Tibial nerve (tissue), 4 donors: ENCODE measurements at regions not wholly inside any gene's neighbourhood (a gene's known extent, or its start where the extent isn't known, plus 50 kb on each side); places are given as distances from the start of the nearest gene placed in this dataset.

Experiments used
- DNase-seq, 2 donors: peaks; one replicate each; pipeline ENCODE4 v3.0.0-alpha.2; 2019; ENCODE audit warnings: low spot score in 2 of 2
- H3K27ac ChIP-seq, 4 donors: fragments of 200-600 bp; sonication (generic) in 3 of 4; one replicate each; pipeline ENCODE4 v1.5.1; 2017 to 2019; ENCODE audit warnings: mild to moderate bottlenecking in 1 of 4
- H3K27me3 ChIP-seq, 2 donors: fragments of 200-600 bp; sonication (generic) in 1 of 2; one replicate each; pipeline versions ENCODE4 v1.5.1 to v1.6.0; 2017 to 2019
- H3K36me3 ChIP-seq, 3 donors: fragments of 200-600 bp; sonication (generic); one replicate each; pipeline ENCODE4 v1.5.1; 2018 to 2019
- H3K4me1 ChIP-seq, 4 donors: fragments of 200-600 bp; sonication (generic) in 3 of 4; one replicate each; pipeline ENCODE4 v1.5.1; 2017 to 2019
- H3K4me3 ChIP-seq, 4 donors: fragments of 200-600 bp; sonication (generic) in 3 of 4; one replicate each; pipeline ENCODE4 v1.5.1; 2017 to 2019; ENCODE audit warnings: mild to moderate bottlenecking in 1 of 4, moderate library complexity in 1 of 4
- H3K9me3 ChIP-seq, 4 donors: fragments of 200-600 bp; sonication (generic) in 3 of 4; one replicate each; pipeline ENCODE4 v1.5.1; 2017 to 2019
- EP300 ChIP-seq, 2 donors: sonication (generic); formaldehyde crosslinking; IDR thresholded peaks; one replicate each; pipeline ENCODE4 v1.6.1; 2017; ENCODE audit warnings: antibody characterized with exemption in 2 of 2, mild to moderate bottlenecking in 1 of 2
- POLR2A ChIP-seq, 2 donors: fragments of 450-650 bp; IDR thresholded peaks; one replicate each; pipeline ENCODE4 v1.6.1; 2017; ENCODE audit warnings: antibody characterized with exemption in 2 of 2, mild to moderate bottlenecking in 2 of 2, moderate library complexity in 2 of 2
- WGBS, 2 donors: methylation state at CpG; one replicate each; pipeline ENCODE4 v1.1.5; 2018; 5-methylcytosine and 5-hydroxymethylcytosine counted together
- TF ChIP-seq, protein P1 (sequence below), 5 experiments: fragments of 200-600 bp in 3 of 5; fragments of 450-650 bp in 2 of 5; sonication (generic) in 3 of 5; IDR thresholded peaks; one replicate each; pipeline ENCODE4 v1.5.1; 2016 to 2019; ENCODE audit warnings: antibody characterized with exemption in 5 of 5, mild to moderate bottlenecking in 3 of 5, moderate library complexity in 2 of 5

DNA sequence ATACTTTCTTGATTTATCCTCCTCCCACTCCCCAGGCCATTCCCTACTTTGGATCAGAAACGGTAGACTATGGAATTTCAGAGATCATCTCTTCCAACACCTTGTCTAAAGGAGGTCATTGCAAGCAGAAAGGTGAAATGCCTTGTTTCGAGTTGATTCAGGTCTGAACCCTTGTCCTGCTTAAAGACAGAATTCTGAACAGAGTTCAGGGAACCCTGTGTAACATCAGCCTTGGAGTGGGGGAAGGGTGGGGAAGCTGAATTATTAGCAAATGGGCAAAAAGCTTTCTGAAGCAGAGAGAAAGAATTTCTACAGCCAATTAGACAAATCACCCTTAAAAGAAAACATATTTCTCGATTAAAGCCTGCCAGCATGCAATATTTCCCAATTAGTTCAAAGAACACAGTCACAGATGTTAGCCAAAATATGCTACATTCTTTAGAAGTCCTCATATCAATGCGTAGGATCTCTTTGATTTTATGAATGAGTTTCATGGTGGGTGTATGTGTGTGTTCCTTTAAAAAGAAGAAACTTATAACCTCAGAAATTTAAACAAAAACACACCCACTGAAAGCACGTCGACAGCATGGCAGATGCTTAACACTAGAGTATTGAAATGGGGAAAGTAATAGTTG, 353.1 kb downstream of the RND3 start:
- 53 to 57% methylated on average over 6 of the region's 6 CpGs for WGBS, 2 donors
- no peaks in the 10 kb centered on the region for H3K4me1 ChIP-seq
- H3K9me3 ChIP-seq, result no peaks in the 10 kb centered on the region
- DNase-seq, result no peak
- H3K4me3 ChIP-seq, result no peak overlapping the region
- H3K36me3 ChIP-seq, result no peaks in the 10 kb centered on the region
- no peak overlapping the region for H3K27ac ChIP-seq
- H3K27me3 ChIP-seq, result no peaks in the 10 kb centered on the region
- TF ChIP-seq, protein P1, sequence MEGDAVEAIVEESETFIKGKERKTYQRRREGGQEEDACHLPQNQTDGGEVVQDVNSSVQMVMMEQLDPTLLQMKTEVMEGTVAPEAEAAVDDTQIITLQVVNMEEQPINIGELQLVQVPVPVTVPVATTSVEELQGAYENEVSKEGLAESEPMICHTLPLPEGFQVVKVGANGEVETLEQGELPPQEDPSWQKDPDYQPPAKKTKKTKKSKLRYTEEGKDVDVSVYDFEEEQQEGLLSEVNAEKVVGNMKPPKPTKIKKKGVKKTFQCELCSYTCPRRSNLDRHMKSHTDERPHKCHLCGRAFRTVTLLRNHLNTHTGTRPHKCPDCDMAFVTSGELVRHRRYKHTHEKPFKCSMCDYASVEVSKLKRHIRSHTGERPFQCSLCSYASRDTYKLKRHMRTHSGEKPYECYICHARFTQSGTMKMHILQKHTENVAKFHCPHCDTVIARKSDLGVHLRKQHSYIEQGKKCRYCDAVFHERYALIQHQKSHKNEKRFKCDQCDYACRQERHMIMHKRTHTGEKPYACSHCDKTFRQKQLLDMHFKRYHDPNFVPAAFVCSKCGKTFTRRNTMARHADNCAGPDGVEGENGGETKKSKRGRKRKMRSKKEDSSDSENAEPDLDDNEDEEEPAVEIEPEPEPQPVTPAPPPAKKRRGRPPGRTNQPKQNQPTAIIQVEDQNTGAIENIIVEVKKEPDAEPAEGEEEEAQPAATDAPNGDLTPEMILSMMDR (IDR thresholded peaks at IDR 0.05), result no peak
- TF ChIP-seq POLR2A (IDR thresholded peaks at IDR 0.05) (no peak), EP300 (IDR thresholded peaks at IDR 0.05) (no peak)

DNA sequence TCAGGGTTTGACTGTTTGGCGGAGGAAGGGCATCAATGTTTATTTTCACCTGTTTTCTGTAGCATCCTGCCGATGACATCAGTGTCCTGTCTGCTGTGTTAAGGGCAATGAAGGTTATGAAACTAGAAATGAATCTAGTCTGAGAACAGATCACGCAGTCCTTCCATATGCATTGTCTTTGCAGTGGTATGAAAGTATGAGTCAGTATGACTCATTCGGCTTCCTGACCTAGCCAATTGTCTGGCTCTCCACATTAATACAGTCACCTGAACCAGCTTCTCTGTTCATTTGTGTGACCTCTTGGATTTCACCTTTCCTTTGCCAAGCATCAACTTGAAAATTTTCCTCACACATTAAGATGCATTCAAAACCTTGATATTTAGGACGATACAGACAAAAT, 353.8 kb downstream of the RND3 start:
- Histone ChIP-seq H3K36me3 (no peaks in the 10 kb centered on the region), H3K4me1 (no peaks in the 10 kb centered on the region), H3K4me3 (no peak overlapping the region), H3K27ac (no peak overlapping the region), H3K9me3 (no peaks in the 10 kb centered on the region), H3K27me3 (no peaks in the 10 kb centered on the region)
- no peak for DNase-seq
- 79 to 84% methylated on average over 5 of the region's 5 CpGs for WGBS, 2 donors
- no peak for TF ChIP-seq POLR2A (IDR thresholded peaks at IDR 0.05)
- TF ChIP-seq, protein P1 (IDR thresholded peaks at IDR 0.05), result no peak
- TF ChIP-seq EP300 (IDR thresholded peaks at IDR 0.05), result peak in 1 of 2 donors; percentile 47

DNA sequence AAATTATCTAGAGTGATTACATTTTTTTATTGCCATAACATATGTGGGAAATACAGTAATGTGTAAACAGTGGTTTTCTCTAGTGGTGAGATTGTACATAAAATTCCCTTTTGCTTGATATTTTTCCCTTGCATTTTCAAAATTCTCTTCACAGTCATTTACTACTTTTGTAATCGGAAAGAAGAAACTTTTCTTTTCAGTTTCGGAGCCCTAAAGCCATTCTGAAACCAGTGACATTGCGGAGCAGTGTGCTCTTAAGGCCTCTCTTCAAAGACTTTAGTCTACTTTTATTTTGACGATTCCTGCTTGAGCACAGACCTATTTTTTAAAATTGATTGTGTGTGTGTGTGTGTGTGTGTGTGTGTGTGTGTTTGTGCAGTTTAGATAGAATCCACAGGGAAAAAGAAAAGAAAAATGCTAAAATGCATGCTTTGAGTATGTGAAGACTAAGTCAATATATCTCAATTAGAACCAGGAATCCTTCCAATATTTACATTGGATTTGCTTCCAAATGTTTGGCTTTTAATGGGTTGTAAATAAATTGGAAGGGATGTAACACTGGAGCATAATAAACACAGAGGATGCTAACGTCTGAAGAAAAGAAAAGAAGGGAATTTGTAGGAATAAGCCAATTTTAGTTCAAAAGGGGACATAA, 357.4 kb downstream of the RND3 start:
- Histone ChIP-seq H3K4me3 (no peak overlapping the region), H3K9me3 (no peaks in the 10 kb centered on the region), H3K36me3 (no peaks in the 10 kb centered on the region), H3K27me3 (no peaks in the 10 kb centered on the region), H3K4me1 (peaks cover 0 to 5% (median 0%) of the 10 kb centered on the region in 4 donors), H3K27ac (no peak overlapping the region)
- TF ChIP-seq EP300 (IDR thresholded peaks at IDR 0.05), result no peak
- TF ChIP-seq, protein P1 (IDR thresholded peaks at IDR 0.05), result no peak
- TF ChIP-seq POLR2A (IDR thresholded peaks at IDR 0.05), result no peak
- WGBS, 2 donors, result 69% methylated on average over 5 of the region's 5 CpGs
- DNase-seq, result no peak

DNA sequence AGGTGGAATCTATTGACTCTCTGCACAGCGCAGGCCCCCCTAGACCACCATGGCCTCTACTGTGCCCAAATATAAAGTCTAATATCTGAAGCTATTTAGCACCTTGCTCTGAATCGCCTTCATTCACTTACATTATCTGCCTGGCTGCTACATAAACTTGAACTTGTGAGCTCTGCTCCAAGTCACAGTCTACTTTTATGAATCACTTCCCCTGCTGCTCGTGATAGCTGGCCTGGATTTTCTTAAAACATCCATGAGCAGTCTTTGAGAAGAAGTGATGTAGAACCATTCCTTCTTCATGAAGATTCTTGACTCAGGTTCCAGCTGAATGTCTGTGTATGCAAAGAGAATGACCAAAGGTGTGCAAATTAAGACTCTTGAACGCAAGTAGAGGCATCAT, 359.5 kb downstream of the RND3 start:
- no peaks in the 10 kb centered on the region for H3K9me3 ChIP-seq
- no peak for DNase-seq
- H3K36me3 ChIP-seq, result no peaks in the 10 kb centered on the region
- no peak overlapping the region for H3K4me3 ChIP-seq
- no peaks in the 10 kb centered on the region for H3K27me3 ChIP-seq
- WGBS, 2 donors, result 83 to 88% methylated on average over 4 of the region's 4 CpGs
- peaks cover 0 to 5% (median 0%) of the 10 kb centered on the region in 4 donors for H3K4me1 ChIP-seq
- no peak overlapping the region for H3K27ac ChIP-seq
- TF ChIP-seq, protein P1 (IDR thresholded peaks at IDR 0.05), result no peak
- no peak for TF ChIP-seq EP300 (IDR thresholded peaks at IDR 0.05)
- no peak for TF ChIP-seq POLR2A (IDR thresholded peaks at IDR 0.05)

DNA sequence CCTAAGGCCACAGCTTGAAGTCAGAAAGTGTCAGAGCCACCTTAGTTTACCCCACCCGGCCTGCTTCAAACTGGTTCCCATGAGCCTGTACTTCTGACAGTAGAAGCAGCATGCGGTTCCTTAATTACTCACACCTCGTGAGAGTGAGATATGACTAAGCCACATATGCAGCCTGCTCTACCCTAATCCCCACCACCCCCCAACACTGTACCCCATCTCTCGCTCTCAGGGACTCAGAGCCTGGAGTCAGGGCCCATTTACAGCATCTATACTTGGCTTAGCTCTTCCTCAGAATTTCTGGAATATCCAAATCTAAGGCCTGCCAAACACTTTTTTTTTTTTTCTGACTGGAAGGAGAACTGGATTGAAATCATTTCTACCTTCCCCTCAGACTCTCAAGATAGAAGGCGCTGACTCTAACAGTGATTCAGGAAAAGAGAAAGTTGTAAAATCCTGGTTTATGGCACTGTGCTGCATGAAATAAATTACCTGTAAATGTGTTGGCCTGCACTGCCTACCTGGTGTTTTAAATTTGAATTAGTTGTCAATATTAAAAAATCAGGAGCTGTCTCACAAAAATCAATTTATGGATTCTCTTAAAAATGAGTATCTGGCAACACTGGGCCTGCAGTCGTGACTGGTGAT, 360.0 kb downstream of the RND3 start:
- H3K9me3 ChIP-seq, result no peaks in the 10 kb centered on the region
- H3K4me1 ChIP-seq, result peaks cover 0 to 5% (median 0%) of the 10 kb centered on the region in 4 donors
- H3K27me3 ChIP-seq, result no peaks in the 10 kb centered on the region
- no peaks in the 10 kb centered on the region for H3K36me3 ChIP-seq
- TF ChIP-seq POLR2A (IDR thresholded peaks at IDR 0.05), result no peak
- no peak for TF ChIP-seq EP300 (IDR thresholded peaks at IDR 0.05)
- TF ChIP-seq, protein P1 (IDR thresholded peaks at IDR 0.05), result no peak
- H3K4me3 ChIP-seq, result no peak overlapping the region
- DNase-seq, result no peak
- H3K27ac ChIP-seq, result no peak overlapping the region
- 89 to 92% methylated on average over 6 of the region's 6 CpGs for WGBS, 2 donors
